ENCODE measurements at regions not wholly inside any gene's neighbourhood (a gene's known extent, or its start where the extent isn't known, plus 50 kb on each side); places are given as distances from the start of the nearest gene placed in this dataset.

GRCh38 chr16:73142053-73142854, 94.3 kb upstream of the ZFHX3 start:
- Histone ChIP-seq H2BK15ac (ENCODE audit: low read depth, poor library complexity, severe bottlenecking) (no peak overlapping the region), H2AK5ac (ENCODE audit: low read length, severe bottlenecking) (no peak overlapping the region), H3K9me3 (ENCODE audit: control insufficient read depth, low read length) (no peaks in the 10 kb centered on the region), H3K27me3 (ENCODE audit: control insufficient read depth in 1 of 2, insufficient read depth in 1 of 2, low read length in 2 of 2) (peaks cover 0 to 3% of the 10 kb centered on the region in 2 experiments), H2BK5ac (ENCODE audit: low read depth, low read length, poor library complexity, severe bottlenecking) (no peak overlapping the region), H4K91ac (ENCODE audit: low read length) (no peak overlapping the region), H3K36me3 (ENCODE audit: control insufficient read depth in 1 of 2, insufficient read depth in 2 of 2, low read depth in 1 of 2, low read length in 2 of 2) (no peaks in the 10 kb centered on the region), H2BK120ac (ENCODE audit: low read depth, low read length) (no peak overlapping the region), H3K79me1 (replicated peaks; ENCODE audit: low read length, poor library complexity, severe bottlenecking) (no peaks in the 10 kb centered on the region), H3K4me3 (ENCODE audit: insufficient read depth in 1 of 2, low read depth in 1 of 2, low read length in 2 of 2) (no peak overlapping the region), H3K18ac (ENCODE audit: low read depth in 1 of 2, low read length in 2 of 2) (no peak overlapping the region), H3K4ac (ENCODE audit: low read depth in 1 of 2, low read length in 2 of 2) (no peak overlapping the region), H3K14ac (ENCODE audit: low read length in 2 of 2) (no peak overlapping the region), H2AFZ (ENCODE audit: low read depth, low read length) (no peak overlapping the region), H3K27ac (ENCODE audit: low read length, poor library complexity, severe bottlenecking) (no peak overlapping the region), H2BK12ac (ENCODE audit: low read length in 2 of 2) (no peak overlapping the region), H3K4me1 (ENCODE audit: control insufficient read depth, insufficient read depth, low read depth, low read length) (no peaks in the 10 kb centered on the region), H3K23ac (ENCODE audit: low read length in 2 of 2) (no peak overlapping the region), H3K9ac (ENCODE audit: low read length) (no peak overlapping the region), H4K8ac (ENCODE audit: low read length) (no peak overlapping the region), H3K4me2 (ENCODE audit: low read length, poor library complexity, severe bottlenecking) (no peak overlapping the region)
- 85% methylated on average over 8 of the region's 9 CpGs for WGBS
- DNase-seq, result no peak

GRCh38 chr16:73140929-73141328, 93.0 kb upstream of the ZFHX3 start:
- DNase-seq, result no peak
- Histone ChIP-seq H3K9me3 (ENCODE audit: control insufficient read depth, low read length) (no peaks in the 10 kb centered on the region), H3K4me1 (ENCODE audit: control insufficient read depth, insufficient read depth, low read depth, low read length) (no peaks in the 10 kb centered on the region), H3K27ac (ENCODE audit: low read length, poor library complexity, severe bottlenecking) (no peak overlapping the region), H3K9ac (ENCODE audit: low read length) (no peak overlapping the region), H3K18ac (ENCODE audit: low read depth in 1 of 2, low read length in 2 of 2) (no peak overlapping the region), H2BK15ac (ENCODE audit: low read depth, poor library complexity, severe bottlenecking) (no peak overlapping the region), H4K91ac (ENCODE audit: low read length) (no peak overlapping the region), H3K4me2 (ENCODE audit: low read length, poor library complexity, severe bottlenecking) (no peak overlapping the region), H3K79me1 (replicated peaks; ENCODE audit: low read length, poor library complexity, severe bottlenecking) (no peaks in the 10 kb centered on the region), H2AFZ (ENCODE audit: low read depth, low read length) (no peak overlapping the region), H3K14ac (ENCODE audit: low read length in 2 of 2) (no peak overlapping the region), H3K4ac (ENCODE audit: low read depth in 1 of 2, low read length in 2 of 2) (no peak overlapping the region), H3K36me3 (ENCODE audit: control insufficient read depth in 1 of 2, insufficient read depth in 2 of 2, low read depth in 1 of 2, low read length in 2 of 2) (no peaks in the 10 kb centered on the region), H3K23ac (ENCODE audit: low read length in 2 of 2) (no peak overlapping the region), H4K8ac (ENCODE audit: low read length) (no peak overlapping the region), H2BK5ac (ENCODE audit: low read depth, low read length, poor library complexity, severe bottlenecking) (no peak overlapping the region), H2BK120ac (ENCODE audit: low read depth, low read length) (no peak overlapping the region), H3K27me3 (ENCODE audit: control insufficient read depth in 1 of 2, insufficient read depth in 1 of 2, low read length in 2 of 2) (peaks cover 0 to 3% of the 10 kb centered on the region in 2 experiments), H2BK12ac (ENCODE audit: low read length in 2 of 2) (no peak overlapping the region), H2AK5ac (ENCODE audit: low read length, severe bottlenecking) (no peak overlapping the region), H3K4me3 (ENCODE audit: insufficient read depth in 1 of 2, low read depth in 1 of 2, low read length in 2 of 2) (no peak overlapping the region)
- WGBS, result 100% methylated on average over 1 of the region's 4 CpGs

GRCh38 chr16:73131156-73131862, 83.4 kb upstream of the ZFHX3 start:
- H3K27ac ChIP-seq (ENCODE audit: low read length, poor library complexity, severe bottlenecking), result no peak overlapping the region

GRCh38 chr16:73129455-73129854, 81.5 kb upstream of the ZFHX3 start:
- 95% methylated on average over 12 of the region's 13 CpGs for WGBS
- no peak overlapping the region for H3K27ac ChIP-seq (ENCODE audit: low read length, poor library complexity, severe bottlenecking)
- H3K9me3 ChIP-seq (ENCODE audit: control insufficient read depth, low read length), result peaks cover 8% of the 10 kb centered on the region
- no peaks in the 10 kb centered on the region for H3K4me1 ChIP-seq (ENCODE audit: control insufficient read depth, insufficient read depth, low read depth, low read length)
- H3K23ac ChIP-seq (ENCODE audit: low read length in 2 of 2), result no peak overlapping the region
- no peak overlapping the region for H2BK15ac ChIP-seq (ENCODE audit: low read depth, poor library complexity, severe bottlenecking)
- peaks cover 3 to 18% of the 10 kb centered on the region in 2 experiments for H3K27me3 ChIP-seq (ENCODE audit: control insufficient read depth in 1 of 2, insufficient read depth in 1 of 2, low read length in 2 of 2)
- H3K18ac ChIP-seq (ENCODE audit: low read depth in 1 of 2, low read length in 2 of 2), result no peak overlapping the region
- H2AK5ac ChIP-seq (ENCODE audit: low read length, severe bottlenecking), result no peak overlapping the region
- no peak overlapping the region for H2BK12ac ChIP-seq (ENCODE audit: low read length in 2 of 2)
- no peaks in the 10 kb centered on the region for H3K36me3 ChIP-seq (ENCODE audit: control insufficient read depth in 1 of 2, insufficient read depth in 2 of 2, low read depth in 1 of 2, low read length in 2 of 2)
- no peak overlapping the region for H2BK120ac ChIP-seq (ENCODE audit: low read depth, low read length)
- no peak overlapping the region for H2BK5ac ChIP-seq (ENCODE audit: low read depth, low read length, poor library complexity, severe bottlenecking)
- H2AFZ ChIP-seq (ENCODE audit: low read depth, low read length), result no peak overlapping the region
- no peak overlapping the region for H3K9ac ChIP-seq (ENCODE audit: low read length)
- H4K91ac ChIP-seq (ENCODE audit: low read length), result no peak overlapping the region
- H3K4ac ChIP-seq (ENCODE audit: low read depth in 1 of 2, low read length in 2 of 2), result no peak overlapping the region
- H3K14ac ChIP-seq (ENCODE audit: low read length in 2 of 2), result no peak overlapping the region
- H4K8ac ChIP-seq (ENCODE audit: low read length), result no peak overlapping the region
- no peak overlapping the region for H3K4me3 ChIP-seq (ENCODE audit: insufficient read depth in 1 of 2, low read depth in 1 of 2, low read length in 2 of 2)
- H3K79me1 ChIP-seq (replicated peaks; ENCODE audit: low read length, poor library complexity, severe bottlenecking), result no peaks in the 10 kb centered on the region
- H3K4me2 ChIP-seq (ENCODE audit: low read length, poor library complexity, severe bottlenecking), result no peak overlapping the region
- no peak for DNase-seq

More at GRCh38 chr16:73131156-73131862, 83.4 kb upstream of the ZFHX3 start:
- no peak overlapping the region for H2BK5ac ChIP-seq (ENCODE audit: low read depth, low read length, poor library complexity, severe bottlenecking)
- no peak for DNase-seq
- no peak overlapping the region for H3K4me2 ChIP-seq (ENCODE audit: low read length, poor library complexity, severe bottlenecking)
- H4K91ac ChIP-seq (ENCODE audit: low read length), result no peak overlapping the region
- no peak overlapping the region for H2AK5ac ChIP-seq (ENCODE audit: low read length, severe bottlenecking)
- H3K18ac ChIP-seq (ENCODE audit: low read depth in 1 of 2, low read length in 2 of 2), result no peak overlapping the region
- H3K36me3 ChIP-seq (ENCODE audit: control insufficient read depth in 1 of 2, insufficient read depth in 2 of 2, low read depth in 1 of 2, low read length in 2 of 2), result no peaks in the 10 kb centered on the region
- peaks cover 8% of the 10 kb centered on the region for H3K9me3 ChIP-seq (ENCODE audit: control insufficient read depth, low read length)
- H3K4me1 ChIP-seq (ENCODE audit: control insufficient read depth, insufficient read depth, low read depth, low read length), result no peaks in the 10 kb centered on the region
- 65% methylated on average over 6 of the region's 7 CpGs for WGBS
- H3K23ac ChIP-seq (ENCODE audit: low read length in 2 of 2), result peak overlapping the region in 1 of 2 experiments; percentile 50
- no peak overlapping the region for H4K8ac ChIP-seq (ENCODE audit: low read length)
- no peaks in the 10 kb centered on the region for H3K79me1 ChIP-seq (replicated peaks; ENCODE audit: low read length, poor library complexity, severe bottlenecking)
- no peak overlapping the region for H2AFZ ChIP-seq (ENCODE audit: low read depth, low read length)
- no peak overlapping the region for H3K4me3 ChIP-seq (ENCODE audit: insufficient read depth in 1 of 2, low read depth in 1 of 2, low read length in 2 of 2)
- H3K9ac ChIP-seq (ENCODE audit: low read length), result no peak overlapping the region
- H3K27me3 ChIP-seq (ENCODE audit: control insufficient read depth in 1 of 2, insufficient read depth in 1 of 2, low read length in 2 of 2), result peaks cover 3 to 15% of the 10 kb centered on the region in 2 experiments
- H2BK120ac ChIP-seq (ENCODE audit: low read depth, low read length), result no peak overlapping the region
- no peak overlapping the region for H3K14ac ChIP-seq (ENCODE audit: low read length in 2 of 2)
- H3K4ac ChIP-seq (ENCODE audit: low read depth in 1 of 2, low read length in 2 of 2), result no peak overlapping the region
- H2BK12ac ChIP-seq (ENCODE audit: low read length in 2 of 2), result no peak overlapping the region
- H2BK15ac ChIP-seq (ENCODE audit: low read depth, poor library complexity, severe bottlenecking), result no peak overlapping the region

Data from mesenchymal stem cell (in vitro differentiated cells and primary cell).